ENCODE measurements at regions not wholly inside any gene's neighbourhood (a gene's known extent, or its start where the extent isn't known, plus 50 kb on each side); places are given as distances from the start of the nearest gene placed in this dataset.

DNA sequence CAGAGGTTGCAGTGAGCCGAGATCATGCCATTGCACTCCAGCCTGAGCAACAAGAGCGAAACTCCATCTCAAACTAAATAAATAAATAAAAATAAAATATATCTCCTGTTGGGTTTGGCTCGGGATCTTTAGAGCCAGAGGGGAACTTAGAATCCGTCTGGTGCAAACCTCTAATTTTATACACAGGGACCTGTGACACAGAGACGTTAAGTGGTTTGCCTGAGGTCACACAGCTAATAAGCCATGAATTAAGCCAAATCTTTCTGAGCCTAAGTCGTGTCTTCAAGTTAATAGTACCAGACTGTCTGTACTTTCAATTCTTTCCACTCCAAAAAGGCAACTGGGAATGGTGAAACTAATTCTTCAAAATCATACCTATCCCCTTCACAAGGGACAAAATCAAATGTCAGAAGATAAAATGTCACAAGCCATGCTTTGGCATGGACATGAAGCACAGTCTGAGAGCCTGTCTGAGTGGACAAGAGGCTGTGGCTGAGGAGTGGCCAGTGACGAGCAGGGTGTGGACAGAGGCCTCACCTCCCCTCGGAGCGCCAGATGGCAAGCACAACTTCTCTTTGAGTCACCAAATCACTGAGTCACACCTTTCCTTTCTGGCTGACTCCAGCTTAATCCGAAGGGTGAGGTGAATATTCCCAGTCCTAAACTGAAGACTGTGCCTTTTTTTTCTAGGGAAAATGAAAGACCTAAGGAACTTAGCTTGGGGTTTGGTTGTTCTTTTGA, 177.4 kb downstream of the TFAP2A start:
- TF ChIP-seq, protein P1, sequence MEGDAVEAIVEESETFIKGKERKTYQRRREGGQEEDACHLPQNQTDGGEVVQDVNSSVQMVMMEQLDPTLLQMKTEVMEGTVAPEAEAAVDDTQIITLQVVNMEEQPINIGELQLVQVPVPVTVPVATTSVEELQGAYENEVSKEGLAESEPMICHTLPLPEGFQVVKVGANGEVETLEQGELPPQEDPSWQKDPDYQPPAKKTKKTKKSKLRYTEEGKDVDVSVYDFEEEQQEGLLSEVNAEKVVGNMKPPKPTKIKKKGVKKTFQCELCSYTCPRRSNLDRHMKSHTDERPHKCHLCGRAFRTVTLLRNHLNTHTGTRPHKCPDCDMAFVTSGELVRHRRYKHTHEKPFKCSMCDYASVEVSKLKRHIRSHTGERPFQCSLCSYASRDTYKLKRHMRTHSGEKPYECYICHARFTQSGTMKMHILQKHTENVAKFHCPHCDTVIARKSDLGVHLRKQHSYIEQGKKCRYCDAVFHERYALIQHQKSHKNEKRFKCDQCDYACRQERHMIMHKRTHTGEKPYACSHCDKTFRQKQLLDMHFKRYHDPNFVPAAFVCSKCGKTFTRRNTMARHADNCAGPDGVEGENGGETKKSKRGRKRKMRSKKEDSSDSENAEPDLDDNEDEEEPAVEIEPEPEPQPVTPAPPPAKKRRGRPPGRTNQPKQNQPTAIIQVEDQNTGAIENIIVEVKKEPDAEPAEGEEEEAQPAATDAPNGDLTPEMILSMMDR (IDR thresholded peaks at IDR 0.05), result no peak
- TF ChIP-seq POLR2A (IDR thresholded peaks at IDR 0.05), result no peak
